ENCODE measurements at regions not wholly inside any gene's neighbourhood (a gene's known extent, or its start where the extent isn't known, plus 50 kb on each side); places are given as distances from the start of the nearest gene placed in this dataset.

DNA sequence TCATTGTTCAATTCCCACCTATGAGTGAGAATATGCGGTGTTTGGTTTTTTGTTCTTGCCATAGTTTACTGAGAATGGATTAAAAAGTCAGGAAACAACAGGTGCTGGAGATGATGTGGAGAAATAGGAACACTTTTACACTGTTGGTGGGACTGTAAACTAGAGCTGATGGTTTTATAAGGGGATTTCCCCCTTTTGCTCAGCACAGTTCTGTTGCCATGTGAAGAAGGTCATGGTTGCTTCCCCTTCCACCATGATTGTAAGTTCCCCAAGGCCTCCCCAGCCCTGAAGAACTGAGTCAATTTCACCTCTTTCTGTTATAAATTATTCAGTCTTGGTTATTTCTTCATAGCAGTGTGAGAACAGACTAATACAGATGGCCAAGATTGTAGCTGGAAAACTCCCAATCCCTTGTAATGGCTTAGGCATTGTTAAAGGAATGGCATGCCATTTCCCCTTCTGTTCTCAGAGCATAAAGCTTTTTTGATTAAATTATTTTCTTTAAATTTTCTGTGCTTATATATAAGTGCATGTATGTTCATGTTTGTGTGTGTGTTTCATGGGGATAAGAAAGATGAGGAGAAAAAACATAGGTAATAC, 144.8 kb downstream of the BACH1 start:
- no peak for DNase-seq

DNA sequence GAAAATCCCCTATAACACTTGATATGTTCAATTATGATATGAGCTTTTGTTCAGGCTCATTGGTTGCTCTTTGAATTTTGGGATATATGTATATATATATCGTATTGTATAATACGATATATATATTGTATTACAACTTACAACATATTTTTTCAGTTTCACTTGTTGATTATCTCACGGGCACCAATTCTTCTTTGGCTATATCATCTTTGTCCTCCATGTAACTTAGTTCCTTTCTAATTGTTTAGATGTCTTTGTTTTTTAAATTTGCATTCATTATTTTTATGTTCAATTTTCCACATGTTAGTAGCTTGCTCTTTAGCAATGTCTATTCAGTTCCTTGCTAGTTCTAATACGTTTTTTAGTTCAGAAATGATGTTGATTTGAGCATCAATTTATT, 150.0 kb downstream of the BACH1 start:
- no peak for DNase-seq

- no peak for DNase-seq
These were observed 150.7 kb downstream of the BACH1 start for GRCh38 chr21:29449306-29449950.

GRCh38 chr21:29450058-29450457, 151.3 kb downstream of the BACH1 start:
- DNase-seq, result no peak

- DNase-seq, result no peak
These were observed 154.8 kb downstream of the BACH1 start for GRCh38 chr21:29453511-29453910.

- DNase-seq, result no peak
These were observed 155.5 kb downstream of the BACH1 start for GRCh38 chr21:29454179-29454578.

DNA sequence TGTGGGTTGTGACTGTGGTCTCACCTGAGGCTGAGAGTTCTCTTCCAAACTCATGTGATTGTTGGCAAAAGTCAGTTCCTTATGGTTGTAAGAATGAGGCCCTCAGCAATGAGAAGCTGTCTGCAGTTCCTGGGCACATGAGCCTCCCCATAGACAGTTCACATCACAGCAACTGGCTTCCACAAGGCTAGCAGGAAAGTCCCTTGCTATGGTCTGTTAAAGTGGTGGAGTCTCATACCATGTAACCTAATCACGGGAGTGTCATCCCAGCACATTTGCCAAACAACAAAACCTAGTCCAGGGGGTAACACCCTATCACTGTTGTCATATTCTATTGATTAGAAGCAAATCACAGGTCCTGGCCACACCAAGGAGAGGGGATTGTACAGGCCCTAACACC, 163.8 kb downstream of the BACH1 start:
- DNase-seq, result no peak

- DNase-seq, result no peak
These were observed 166.8 kb downstream of the BACH1 start for GRCh38 chr21:29465546-29465945.

GRCh38 chr21:29466532-29466931, 167.8 kb downstream of the BACH1 start:
- no peak for DNase-seq

- DNase-seq, result no peak
These were observed 171.7 kb downstream of the BACH1 start for GRCh38 chr21:29470397-29470796.

DNA sequence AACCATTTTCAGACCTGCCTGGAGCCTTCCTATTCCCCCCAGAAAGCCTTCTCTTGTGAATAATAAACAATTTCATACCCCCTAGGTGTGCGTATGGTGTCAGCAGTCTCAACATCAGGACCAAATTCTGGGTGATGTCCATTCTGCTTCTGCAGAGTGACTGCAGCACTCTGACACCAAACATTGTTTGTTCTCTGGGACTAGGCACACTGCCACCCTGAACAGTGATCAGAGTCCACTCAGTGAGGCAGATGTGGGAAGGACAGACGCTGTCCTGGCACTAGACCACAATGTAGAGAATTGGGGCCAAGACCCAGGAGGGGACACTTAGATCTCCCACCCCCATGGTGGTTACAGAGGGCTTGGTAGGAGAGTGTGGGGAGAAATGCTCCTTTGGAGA, 175.1 kb downstream of the BACH1 start:
- no peak for DNase-seq

DNA sequence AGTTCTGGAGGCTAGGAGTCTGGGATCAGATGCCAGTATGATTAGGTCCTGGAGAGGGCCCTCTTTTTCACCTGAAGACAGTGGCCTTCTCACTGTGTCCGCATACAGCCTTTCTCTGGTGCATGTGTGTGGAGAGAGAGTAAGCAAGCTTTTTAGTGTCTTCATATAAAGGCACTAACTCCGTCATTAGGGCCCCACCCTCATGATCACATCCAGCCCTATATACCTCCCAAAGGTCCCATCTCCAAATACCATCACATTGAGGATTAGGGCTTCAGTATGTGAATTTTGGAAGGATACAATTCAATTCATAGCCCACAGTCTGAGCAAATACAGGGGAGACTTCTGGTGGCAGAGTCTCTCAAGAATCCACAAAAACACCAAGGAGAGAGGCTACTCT, 176.6 kb downstream of the BACH1 start:
- DNase-seq, result no peak

DNA sequence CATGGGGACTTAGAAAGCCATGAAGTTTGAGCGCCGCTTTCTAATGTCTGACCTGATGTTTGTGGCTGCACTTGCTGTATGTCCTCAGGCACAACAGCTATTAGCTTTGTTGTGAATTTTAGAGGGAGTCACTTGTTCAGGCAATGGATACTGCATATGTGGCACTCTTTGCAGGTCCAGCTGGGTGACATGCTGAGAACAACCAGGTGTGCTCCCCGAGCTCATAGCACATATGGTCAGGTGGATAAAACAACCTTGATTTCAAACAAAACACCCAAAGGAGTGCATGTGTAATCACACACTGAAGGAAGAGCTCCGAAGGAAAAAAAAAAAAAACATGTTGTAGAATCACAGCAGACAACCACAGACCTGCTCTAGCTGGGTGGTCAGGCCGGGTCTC, 178.6 kb downstream of the BACH1 start:
- no peak for DNase-seq

DNA sequence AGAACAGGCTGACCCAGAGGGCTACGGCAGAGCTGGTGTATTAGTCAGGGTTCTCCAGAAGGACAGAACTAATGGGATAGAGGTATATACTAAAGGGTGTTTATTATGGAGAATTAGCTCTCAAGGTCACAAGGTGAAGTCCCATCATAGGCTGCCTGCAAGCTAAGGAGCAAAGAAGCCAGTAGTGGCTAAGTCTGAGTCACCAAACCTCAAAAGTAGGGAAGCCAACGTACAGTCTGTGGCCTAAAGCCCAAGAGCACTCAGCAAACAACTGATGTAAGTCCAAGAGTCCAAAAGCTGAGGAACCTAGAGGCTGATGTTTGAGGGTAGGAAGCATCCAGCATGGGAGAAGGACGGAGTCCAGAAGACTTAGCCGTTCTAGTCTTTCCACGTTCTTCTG, 179.2 kb downstream of the BACH1 start:
- DNase-seq, result no peak

DNA sequence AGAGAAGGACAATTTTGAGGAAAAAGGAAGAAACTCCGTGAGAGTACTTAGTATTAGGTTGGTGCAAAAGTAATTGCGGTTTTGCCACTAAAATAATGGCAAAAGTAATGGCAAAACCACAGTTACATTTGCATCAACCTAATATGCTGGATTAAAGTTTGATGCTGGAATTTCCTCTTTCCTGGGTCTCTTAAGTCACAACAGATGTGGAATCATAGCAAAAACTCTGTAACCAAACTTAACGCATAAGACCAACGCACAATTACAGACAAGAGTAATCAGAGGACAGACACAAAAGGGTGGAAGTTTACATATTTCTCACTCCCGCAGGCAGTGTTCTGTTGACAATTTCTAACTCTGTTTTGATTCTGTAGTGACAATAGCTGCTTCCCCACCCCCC, 182.4 kb downstream of the BACH1 start:
- DNase-seq, result no peak

DNA sequence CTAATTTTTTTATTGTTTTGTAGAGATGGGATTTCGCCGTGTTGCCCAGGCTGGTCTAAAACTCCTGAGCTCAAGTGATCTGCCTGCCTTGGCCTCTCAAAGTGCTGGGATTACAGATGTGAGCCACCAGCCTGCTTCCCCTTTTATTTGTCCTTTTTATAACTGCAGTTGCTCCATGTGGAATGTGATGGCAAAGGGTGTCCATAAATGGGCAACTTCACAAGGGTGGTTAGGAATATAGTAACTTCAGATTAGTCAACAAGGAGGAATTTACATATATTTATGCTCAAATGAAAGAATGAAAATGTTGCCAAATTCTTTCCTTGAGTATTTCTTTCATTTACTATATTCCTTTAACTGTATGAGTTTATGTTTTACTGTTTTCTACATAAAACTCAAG, 182.9 kb downstream of the BACH1 start:
- DNase-seq, result no peak

- no peak for DNase-seq
These were observed 187.6 kb downstream of the BACH1 start for GRCh38 chr21:29486306-29486807.
